AG09309 (cell line): ENCODE measurements at regions not wholly inside any gene's neighbourhood (a gene's known extent, or its start where the extent isn't known, plus 50 kb on each side); places are given as distances from the start of the nearest gene placed in this dataset.

Experiments
- DNase-seq: peaks from one replicate; pipeline ENCODE4 v3.0.0-alpha.2; 2010; ENCODE audit warnings: low read depth
- H3K4me3 ChIP-seq: 2 replicates; pipeline ENCODE4 v1.5.1; 2011; ENCODE audit warnings: mild to moderate bottlenecking, low read depth, low read length, moderate library complexity; ENCODE audit not compliant: control insufficient read depth
- TF ChIP-seq, protein P1 (sequence below): IDR thresholded peaks from 2 replicates; pipeline ENCODE4 v1.5.1; 2011; ENCODE audit warnings: mild to moderate bottlenecking, low read depth, low read length, inconsistent platforms; ENCODE audit not compliant: insufficient read depth, control insufficient read depth; ENCODE audit errors: missing control alignments

DNA sequence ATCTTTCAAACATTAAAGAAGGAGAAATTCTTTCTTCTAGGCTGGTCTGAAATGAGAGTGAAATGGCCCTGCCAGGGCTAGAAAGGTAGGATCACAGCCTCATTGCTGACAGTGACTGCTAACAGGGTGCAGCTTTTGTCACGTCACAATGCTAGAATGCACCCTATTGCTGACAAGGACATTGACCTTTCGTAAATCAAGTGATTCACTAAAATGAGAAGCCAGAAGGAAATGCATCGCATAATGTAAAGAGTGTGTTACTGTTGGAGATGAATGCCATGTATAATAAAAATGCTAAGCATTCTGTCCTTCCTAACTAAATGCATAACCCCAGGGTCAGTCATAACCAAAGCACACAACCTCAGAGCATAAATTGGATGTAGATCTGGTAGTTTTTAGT lies 732.9 kb downstream of the TDRD15 start:
- no peak for DNase-seq
- no peak overlapping the region for H3K4me3 ChIP-seq
- TF ChIP-seq, protein P1, sequence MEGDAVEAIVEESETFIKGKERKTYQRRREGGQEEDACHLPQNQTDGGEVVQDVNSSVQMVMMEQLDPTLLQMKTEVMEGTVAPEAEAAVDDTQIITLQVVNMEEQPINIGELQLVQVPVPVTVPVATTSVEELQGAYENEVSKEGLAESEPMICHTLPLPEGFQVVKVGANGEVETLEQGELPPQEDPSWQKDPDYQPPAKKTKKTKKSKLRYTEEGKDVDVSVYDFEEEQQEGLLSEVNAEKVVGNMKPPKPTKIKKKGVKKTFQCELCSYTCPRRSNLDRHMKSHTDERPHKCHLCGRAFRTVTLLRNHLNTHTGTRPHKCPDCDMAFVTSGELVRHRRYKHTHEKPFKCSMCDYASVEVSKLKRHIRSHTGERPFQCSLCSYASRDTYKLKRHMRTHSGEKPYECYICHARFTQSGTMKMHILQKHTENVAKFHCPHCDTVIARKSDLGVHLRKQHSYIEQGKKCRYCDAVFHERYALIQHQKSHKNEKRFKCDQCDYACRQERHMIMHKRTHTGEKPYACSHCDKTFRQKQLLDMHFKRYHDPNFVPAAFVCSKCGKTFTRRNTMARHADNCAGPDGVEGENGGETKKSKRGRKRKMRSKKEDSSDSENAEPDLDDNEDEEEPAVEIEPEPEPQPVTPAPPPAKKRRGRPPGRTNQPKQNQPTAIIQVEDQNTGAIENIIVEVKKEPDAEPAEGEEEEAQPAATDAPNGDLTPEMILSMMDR, result no peak

DNA sequence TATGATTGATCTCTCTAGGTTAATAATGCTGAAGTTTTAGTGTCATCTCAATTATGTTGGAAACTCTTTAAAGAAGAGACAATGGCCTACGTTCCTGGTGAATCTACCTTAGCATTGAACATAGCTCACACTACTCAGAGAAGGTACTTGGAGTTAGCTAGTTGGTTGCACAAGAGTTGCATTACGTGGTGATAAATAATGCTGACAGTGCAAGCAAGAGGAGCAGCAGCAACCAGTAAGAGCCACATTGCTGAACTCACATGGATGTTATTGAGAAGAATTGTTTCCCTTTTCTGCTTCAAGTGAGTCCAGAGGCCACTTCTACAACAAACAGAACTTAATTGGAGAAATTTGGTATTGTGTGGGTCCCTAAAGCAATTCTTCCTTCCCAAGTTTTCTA lies 737.1 kb downstream of the TDRD15 start:
- TF ChIP-seq, protein P1, result no peak
- no peak overlapping the region for H3K4me3 ChIP-seq
- no peak for DNase-seq

DNA sequence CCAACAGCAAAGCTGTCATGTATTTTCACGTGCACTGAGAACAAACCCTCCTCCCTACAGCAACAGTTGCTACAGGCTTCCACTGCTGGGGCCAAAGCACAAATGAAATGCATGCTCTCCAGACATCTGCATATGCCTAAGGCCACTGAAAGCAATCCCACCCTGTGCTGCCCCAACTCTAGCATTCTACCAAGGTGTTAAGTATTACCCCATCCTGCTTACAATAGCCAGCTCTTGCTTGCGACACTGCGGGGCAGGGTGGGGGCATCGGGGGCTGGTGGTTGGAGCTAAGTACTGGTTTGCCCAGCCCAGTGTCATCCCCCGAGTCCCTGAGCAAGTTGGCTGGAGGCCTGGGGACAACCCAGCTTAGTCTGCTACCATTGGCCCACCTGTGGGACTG lies 742.5 kb downstream of the TDRD15 start:
- DNase-seq, result no peak
- H3K4me3 ChIP-seq, result no peak overlapping the region
- TF ChIP-seq, protein P1, result no peak

DNA sequence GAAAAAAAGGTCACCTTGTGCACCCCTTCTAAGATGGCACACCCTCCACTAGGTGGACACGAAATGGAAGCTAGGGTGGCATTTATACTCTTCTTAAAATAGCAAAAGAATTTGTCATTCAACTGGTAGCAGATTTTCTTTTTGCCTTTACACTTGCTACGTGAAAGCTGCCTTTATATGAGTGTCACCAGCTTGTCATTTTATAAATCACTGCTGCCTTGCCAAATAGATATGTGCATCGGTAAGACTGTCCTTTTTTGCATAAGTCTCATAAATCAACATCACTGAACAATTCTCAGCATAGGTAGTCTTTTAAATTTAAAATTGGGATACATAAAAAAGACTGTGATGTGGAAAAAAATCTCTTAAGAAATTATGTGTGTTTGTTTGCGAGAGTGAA lies 764.1 kb downstream of the TDRD15 start:
- DNase-seq, result no peak
- no peak overlapping the region for H3K4me3 ChIP-seq
- TF ChIP-seq, protein P1, result no peak

DNA sequence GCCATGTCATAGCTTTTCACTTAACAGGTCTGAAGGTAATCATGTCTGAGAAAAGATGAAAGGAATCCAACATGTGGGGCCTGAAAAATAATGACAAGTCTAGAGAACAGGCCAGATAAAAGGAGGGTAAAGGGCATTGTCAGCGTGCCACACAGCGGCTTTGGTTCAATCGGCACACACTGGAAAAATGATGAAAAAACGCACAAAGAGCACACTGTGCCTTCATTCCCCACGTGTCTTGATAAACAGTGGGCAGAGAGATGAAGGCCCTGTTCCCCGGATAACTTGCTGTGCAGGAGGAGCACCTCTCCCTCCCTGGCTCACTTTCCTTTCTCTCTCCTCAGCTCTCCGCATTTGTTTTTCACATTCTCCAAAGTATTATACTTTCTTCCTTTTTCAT lies 766.3 kb downstream of the TDRD15 start:
- DNase-seq, result no peak
- no peak overlapping the region for H3K4me3 ChIP-seq
- TF ChIP-seq, protein P1, result no peak

DNA sequence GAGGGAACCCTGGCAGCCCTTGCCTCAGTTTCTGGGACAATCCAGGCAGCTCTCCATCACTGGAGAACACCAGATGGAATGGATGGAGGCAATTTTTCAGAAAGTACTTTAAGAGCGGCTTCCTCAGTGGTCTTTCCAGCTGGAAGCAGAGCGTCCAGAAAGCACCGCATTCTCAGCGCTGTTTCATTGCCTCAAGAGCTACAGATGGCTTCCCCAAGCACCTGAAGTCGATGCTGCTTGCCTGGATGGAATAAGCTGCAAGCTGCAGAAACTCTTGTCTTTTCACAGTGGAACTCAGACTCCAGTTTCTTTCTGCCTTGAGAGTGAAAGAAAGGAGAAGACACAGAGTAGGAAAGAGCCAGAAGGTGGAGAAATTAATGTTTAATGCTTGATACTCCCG lies 766.9 kb downstream of the TDRD15 start:
- no peak for DNase-seq
- H3K4me3 ChIP-seq, result no peak overlapping the region
- TF ChIP-seq, protein P1, result no peak

DNA sequence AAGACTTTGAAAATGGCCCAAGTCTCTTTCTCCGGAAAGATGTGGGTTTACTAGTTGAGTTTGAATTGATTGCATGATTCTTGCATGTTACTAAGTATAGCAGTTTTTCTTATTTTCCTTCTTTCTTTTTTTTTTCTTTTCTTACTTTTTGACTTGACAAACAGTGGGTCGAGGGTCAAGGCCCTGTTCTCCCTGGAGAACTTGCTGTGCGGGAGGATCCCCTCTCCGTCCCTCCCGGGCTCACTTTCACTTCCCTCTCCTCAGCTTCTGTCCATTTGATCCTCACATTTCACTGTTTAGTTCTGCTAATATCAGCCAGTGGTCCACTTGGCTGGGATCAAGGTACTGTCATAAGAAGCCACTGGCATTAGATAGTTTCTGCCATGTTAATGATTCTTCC lies 767.4 kb downstream of the TDRD15 start:
- H3K4me3 ChIP-seq, result no peak overlapping the region
- no peak for DNase-seq
- TF ChIP-seq, protein P1, result no peak
